HEK293T (cell line): ENCODE measurements at regions not wholly inside any gene's neighbourhood (a gene's known extent, or its start where the extent isn't known, plus 50 kb on each side); places are given as distances from the start of the nearest gene placed in this dataset.

Source experiments
- ARNT ChIP-seq: fragments of 450-650 bp; IDR thresholded peaks from 2 replicates; pipeline ENCODE4 v1.6.1; 2017; ENCODE audit warnings: mild to moderate bottlenecking
- BHLHE40 ChIP-seq: fragments of 450-650 bp; IDR thresholded peaks from 2 replicates; pipeline ENCODE4 v1.6.1; 2016; ENCODE audit warnings: mild to moderate bottlenecking, moderate library complexity, borderline replicate concordance
- ELF4 ChIP-seq: fragments of 450-650 bp; IDR thresholded peaks from 2 replicates; pipeline ENCODE4 v1.6.1; 2017; ENCODE audit warnings: antibody characterized with exemption
- FOXK2 ChIP-seq: fragments of 450-650 bp; IDR thresholded peaks from 2 replicates; pipeline ENCODE4 v1.6.1; 2016; ENCODE audit warnings: mild to moderate bottlenecking
- FOXM1 ChIP-seq: fragments of 450-650 bp; IDR thresholded peaks from 2 replicates; pipeline ENCODE4 v1.6.1; 2017; ENCODE audit warnings: mild to moderate bottlenecking, borderline replicate concordance
- L3MBTL2 ChIP-seq: fragments of 450-650 bp; conservative IDR thresholded peaks from 2 replicates; pipeline ENCODE4 v1.6.1; 2016; ENCODE audit warnings: mild to moderate bottlenecking
- LEF1 ChIP-seq: fragments of 450-650 bp; IDR thresholded peaks from 2 replicates; pipeline ENCODE4 v1.6.1; 2017; ENCODE audit warnings: mild to moderate bottlenecking, borderline replicate concordance
- NFRKB ChIP-seq: fragments of 450-650 bp; IDR thresholded peaks from 2 replicates; pipeline ENCODE4 v1.6.1; 2016; ENCODE audit warnings: mild to moderate bottlenecking, moderate library complexity
- SP1 ChIP-seq: fragments of 450-650 bp; IDR thresholded peaks from 2 replicates; pipeline ENCODE4 v1.6.1; 2017
- SUZ12 ChIP-seq: fragments of 450-650 bp; IDR thresholded peaks from 2 replicates; pipeline ENCODE4 v1.6.1; 2016; ENCODE audit warnings: mild to moderate bottlenecking
- TARDBP ChIP-seq: fragments of 450-650 bp; IDR thresholded peaks from 2 replicates; pipeline ENCODE4 v1.6.1; 2016
- ZNF384 ChIP-seq: fragments of 450-650 bp; IDR thresholded peaks from 2 replicates; pipeline ENCODE4 v1.6.1; 2016
- TF ChIP-seq, protein P1 (sequence below): fragments of 450-650 bp; IDR thresholded peaks from 2 replicates; pipeline ENCODE4 v1.6.1; 2016

DNA sequence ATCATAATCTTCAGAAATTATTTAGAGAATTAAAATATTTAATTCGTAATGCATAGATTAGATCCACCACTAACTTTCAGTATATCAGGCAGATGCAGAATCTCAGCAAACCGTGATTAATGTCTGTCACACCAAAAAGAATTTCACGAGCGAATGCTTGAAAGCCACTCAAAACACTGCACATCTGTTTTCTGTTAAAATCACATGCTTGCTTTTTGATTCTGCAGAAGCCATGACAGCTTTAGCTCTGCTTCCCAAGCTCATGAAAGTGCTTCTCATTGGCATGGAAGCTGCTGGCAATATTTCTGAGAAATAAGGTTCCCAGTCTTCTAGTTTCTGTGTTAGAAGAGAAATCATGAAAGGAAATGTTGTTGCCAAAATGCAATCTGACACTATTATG, 837.8 kb upstream of the LRRN3 start:
- TF ChIP-seq ARNT (no peak), SP1 (no peak), FOXM1 (no peak), SUZ12 (no peak), L3MBTL2 (no peak), FOXK2 (no peak), LEF1 (no peak), NFRKB (no peak), ELF4 (no peak), TARDBP (no peak), ZNF384 (no peak), BHLHE40 (no peak)
- TF ChIP-seq, protein P1, sequence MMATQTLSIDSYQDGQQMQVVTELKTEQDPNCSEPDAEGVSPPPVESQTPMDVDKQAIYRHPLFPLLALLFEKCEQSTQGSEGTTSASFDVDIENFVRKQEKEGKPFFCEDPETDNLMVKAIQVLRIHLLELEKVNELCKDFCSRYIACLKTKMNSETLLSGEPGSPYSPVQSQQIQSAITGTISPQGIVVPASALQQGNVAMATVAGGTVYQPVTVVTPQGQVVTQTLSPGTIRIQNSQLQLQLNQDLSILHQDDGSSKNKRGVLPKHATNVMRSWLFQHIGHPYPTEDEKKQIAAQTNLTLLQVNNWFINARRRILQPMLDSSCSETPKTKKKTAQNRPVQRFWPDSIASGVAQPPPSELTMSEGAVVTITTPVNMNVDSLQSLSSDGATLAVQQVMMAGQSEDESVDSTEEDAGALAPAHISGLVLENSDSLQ = no peak
